ENCODE measurements at regions not wholly inside any gene's neighbourhood (a gene's known extent, or its start where the extent isn't known, plus 50 kb on each side); places are given as distances from the start of the nearest gene placed in this dataset.

DNA sequence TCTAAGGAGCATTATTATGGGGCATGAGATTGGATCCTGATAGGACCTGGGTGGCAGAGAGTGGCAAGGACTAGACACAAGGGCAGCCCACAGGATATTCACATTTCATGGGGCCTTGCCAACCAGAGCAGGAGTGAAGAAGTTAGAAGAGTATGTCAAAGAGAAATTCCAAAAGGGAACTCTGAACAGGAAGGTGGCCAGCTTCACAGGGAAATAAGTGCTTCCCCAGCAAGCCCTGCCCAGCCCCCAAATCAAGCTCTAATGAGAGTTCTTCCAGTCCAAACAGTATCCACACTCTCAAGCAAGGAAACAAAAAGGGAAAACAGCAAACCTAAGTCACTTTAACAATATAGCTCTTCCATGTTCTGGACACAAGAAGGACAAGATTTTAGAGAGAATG, 130.2 kb upstream of the COL8A1 start:
- TF ChIP-seq, protein P1, sequence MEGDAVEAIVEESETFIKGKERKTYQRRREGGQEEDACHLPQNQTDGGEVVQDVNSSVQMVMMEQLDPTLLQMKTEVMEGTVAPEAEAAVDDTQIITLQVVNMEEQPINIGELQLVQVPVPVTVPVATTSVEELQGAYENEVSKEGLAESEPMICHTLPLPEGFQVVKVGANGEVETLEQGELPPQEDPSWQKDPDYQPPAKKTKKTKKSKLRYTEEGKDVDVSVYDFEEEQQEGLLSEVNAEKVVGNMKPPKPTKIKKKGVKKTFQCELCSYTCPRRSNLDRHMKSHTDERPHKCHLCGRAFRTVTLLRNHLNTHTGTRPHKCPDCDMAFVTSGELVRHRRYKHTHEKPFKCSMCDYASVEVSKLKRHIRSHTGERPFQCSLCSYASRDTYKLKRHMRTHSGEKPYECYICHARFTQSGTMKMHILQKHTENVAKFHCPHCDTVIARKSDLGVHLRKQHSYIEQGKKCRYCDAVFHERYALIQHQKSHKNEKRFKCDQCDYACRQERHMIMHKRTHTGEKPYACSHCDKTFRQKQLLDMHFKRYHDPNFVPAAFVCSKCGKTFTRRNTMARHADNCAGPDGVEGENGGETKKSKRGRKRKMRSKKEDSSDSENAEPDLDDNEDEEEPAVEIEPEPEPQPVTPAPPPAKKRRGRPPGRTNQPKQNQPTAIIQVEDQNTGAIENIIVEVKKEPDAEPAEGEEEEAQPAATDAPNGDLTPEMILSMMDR (IDR thresholded peaks at IDR 0.05; ENCODE audit: insufficient read depth, low read depth, low read length): no peak
- TF ChIP-seq EZH2 (IDR thresholded peaks at IDR 0.05; ENCODE audit: insufficient read depth, low read length): no peak
